OCI-LY3 (cell line): ENCODE measurements at regions not wholly inside any gene's neighbourhood (a gene's known extent, or its start where the extent isn't known, plus 50 kb on each side); places are given as distances from the start of the nearest gene placed in this dataset.

ENCODE experiments used
- EZH2phosphoT487 ChIP-seq: fragments of 200-600 bp; shearing (Covaris generic); IDR thresholded peaks from 2 replicates; pipeline ENCODE4 v1.6.1; 2018; ENCODE audit warnings: antibody characterized with exemption, mixed run types, low read depth
- TF ChIP-seq, protein P1 (sequence below): fragments of 200-600, 300-600 bp; sonication (generic); IDR thresholded peaks from 2 replicates; pipeline ENCODE4 v1.5.1; 2014; ENCODE audit warnings: antibody characterized with exemption, low read length, low read depth

DNA sequence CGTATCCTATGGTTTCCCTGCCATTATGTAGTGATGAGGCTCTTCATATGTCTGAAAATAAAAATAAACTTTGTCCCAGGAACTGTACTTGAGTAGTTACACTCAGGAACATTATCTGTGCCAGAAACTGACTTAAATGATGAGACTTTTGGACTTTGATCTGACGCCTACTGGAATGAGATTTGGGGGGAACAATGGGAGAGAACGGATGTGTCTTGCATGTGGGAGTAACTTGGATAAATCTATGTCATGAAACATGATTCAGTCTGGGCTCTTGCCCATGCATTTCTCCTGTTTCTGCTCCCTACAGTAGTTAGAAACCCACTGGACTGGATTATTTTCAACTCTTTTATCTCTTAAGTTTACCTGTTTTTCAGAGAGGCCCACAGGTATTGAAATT lies 2351.4 kb downstream of the PCDH7 start:
- TF ChIP-seq, protein P1, sequence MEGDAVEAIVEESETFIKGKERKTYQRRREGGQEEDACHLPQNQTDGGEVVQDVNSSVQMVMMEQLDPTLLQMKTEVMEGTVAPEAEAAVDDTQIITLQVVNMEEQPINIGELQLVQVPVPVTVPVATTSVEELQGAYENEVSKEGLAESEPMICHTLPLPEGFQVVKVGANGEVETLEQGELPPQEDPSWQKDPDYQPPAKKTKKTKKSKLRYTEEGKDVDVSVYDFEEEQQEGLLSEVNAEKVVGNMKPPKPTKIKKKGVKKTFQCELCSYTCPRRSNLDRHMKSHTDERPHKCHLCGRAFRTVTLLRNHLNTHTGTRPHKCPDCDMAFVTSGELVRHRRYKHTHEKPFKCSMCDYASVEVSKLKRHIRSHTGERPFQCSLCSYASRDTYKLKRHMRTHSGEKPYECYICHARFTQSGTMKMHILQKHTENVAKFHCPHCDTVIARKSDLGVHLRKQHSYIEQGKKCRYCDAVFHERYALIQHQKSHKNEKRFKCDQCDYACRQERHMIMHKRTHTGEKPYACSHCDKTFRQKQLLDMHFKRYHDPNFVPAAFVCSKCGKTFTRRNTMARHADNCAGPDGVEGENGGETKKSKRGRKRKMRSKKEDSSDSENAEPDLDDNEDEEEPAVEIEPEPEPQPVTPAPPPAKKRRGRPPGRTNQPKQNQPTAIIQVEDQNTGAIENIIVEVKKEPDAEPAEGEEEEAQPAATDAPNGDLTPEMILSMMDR, result no peak
- TF ChIP-seq EZH2phosphoT487, result no peak
